AG09319 (cell line): ENCODE measurements at regions not wholly inside any gene's neighbourhood (a gene's known extent, or its start where the extent isn't known, plus 50 kb on each side); places are given as distances from the start of the nearest gene placed in this dataset.

Experiments used
- DNase-seq: peaks from one replicate; pipeline ENCODE4 v3.0.0-alpha.2; 2010; ENCODE audit warnings: low read depth; ENCODE audit errors: extremely low read depth
- CTCF ChIP-seq: IDR thresholded peaks from 2 replicates; pipeline ENCODE4 v1.5.1; 2011; ENCODE audit warnings: low read depth, mild to moderate bottlenecking, inconsistent platforms, low read length, moderate library complexity

GRCh38 chr9:79447762-79448161 lies 124.0 kb upstream of the TLE4 start:
- no peak for TF ChIP-seq CTCF

GRCh38 chr9:79452265-79452664 lies 119.5 kb upstream of the TLE4 start:
- DNase-seq, result no peak
- no peak for TF ChIP-seq CTCF

More at GRCh38 chr9:79447762-79448161, 124.0 kb upstream of the TLE4 start:
- DNase-seq, result no peak

- TF ChIP-seq CTCF, result no peak
- no peak for DNase-seq
These were observed 110.1 kb upstream of the TLE4 start for GRCh38 chr9:79461712-79462111.

GRCh38 chr9:79465156-79465555 lies 106.6 kb upstream of the TLE4 start:
- DNase-seq, result no peak
- TF ChIP-seq CTCF, result no peak

- DNase-seq, result no peak
- no peak for TF ChIP-seq CTCF
These were observed 102.6 kb upstream of the TLE4 start for GRCh38 chr9:79469164-79469563.

- DNase-seq, result no peak
- TF ChIP-seq CTCF, result no peak
These were observed 100.8 kb upstream of the TLE4 start for GRCh38 chr9:79470954-79471353.

GRCh38 chr9:79471580-79472543 lies 99.9 kb upstream of the TLE4 start:
- TF ChIP-seq CTCF, result peak; percentile 40
- DNase-seq, result peak; percentile 11
